Smooth muscle cell (in vitro differentiated cells): ENCODE measurements at regions not wholly inside any gene's neighbourhood (a gene's known extent, or its start where the extent isn't known, plus 50 kb on each side); places are given as distances from the start of the nearest gene placed in this dataset.

Source experiments
- DNase-seq: peaks from one replicate; lab custom pipeline; 2025; ENCODE audit not compliant: unreplicated experiment; lab: John Stamatoyannopoulos, UW
- H2AFZ ChIP-seq: fragments of 200-600 bp; sonication (generic); 2 replicates; pipeline ENCODE4 v1.6.0; 2016; ENCODE audit warnings: antibody characterized with exemption, low read depth, mild to moderate bottlenecking
- H3F3A ChIP-seq: fragments of 200-600 bp; sonication (generic); 2 replicates; pipeline ENCODE4 v1.6.0; 2017; ENCODE audit warnings: antibody characterized with exemption, low read depth
- H3K27ac ChIP-seq: fragments of 200-600 bp; sonication (generic); 2 replicates; pipeline ENCODE4 v1.5.1; 2016; ENCODE audit warnings: low read depth, mild to moderate bottlenecking
- H3K27me3 ChIP-seq: fragments of 200-600 bp; sonication (generic); 2 replicates; pipeline ENCODE4 v1.6.1; 2016; ENCODE audit warnings: low read depth, mild to moderate bottlenecking
- H3K36me3 ChIP-seq: fragments of 200-600 bp; sonication (generic); 2 replicates; pipeline ENCODE4 v1.5.1; 2016; ENCODE audit warnings: low read depth
- H3K4me1 ChIP-seq: fragments of 200-600 bp; sonication (generic); 2 replicates; pipeline ENCODE4 v1.5.1; 2016; ENCODE audit warnings: low read depth
- H3K4me2 ChIP-seq: fragments of 200-600 bp; sonication (generic); 2 replicates; pipeline ENCODE4 v1.6.0; 2016; ENCODE audit warnings: mild to moderate bottlenecking
- H3K4me3 ChIP-seq: fragments of 200-600 bp; sonication (generic); 2 replicates; pipeline ENCODE4 v1.5.1; 2016; ENCODE audit warnings: mild to moderate bottlenecking
- H3K79me2 ChIP-seq: fragments of 200-600 bp; sonication (generic); 2 replicates; pipeline ENCODE4 v1.6.0; 2016; ENCODE audit warnings: low read depth, mild to moderate bottlenecking
- H3K9ac ChIP-seq: fragments of 200-600 bp; sonication (generic); 2 replicates; pipeline ENCODE4 v1.6.0; 2016; ENCODE audit warnings: low read depth
- H3K9me3 ChIP-seq: fragments of 200-600 bp; sonication (generic); replicated peaks from 2 replicates; pipeline ENCODE4 v1.5.1; 2016; ENCODE audit warnings: low read depth
- H4K20me1 ChIP-seq: fragments of 200-600 bp; sonication (generic); 2 replicates; pipeline ENCODE4 v1.6.0; 2016; ENCODE audit warnings: low read depth
- WGBS: methylation state at CpG from one replicate; pipeline ENCODE4 v1.1.7; 2016; ENCODE audit warnings: low lambda C conversion rate; 5-methylcytosine and 5-hydroxymethylcytosine counted together
- TF ChIP-seq, protein P1 (sequence below): fragments of 200-600 bp; sonication (generic); IDR thresholded peaks from 2 replicates; pipeline ENCODE4 v1.5.1; 2017; ENCODE audit warnings: borderline replicate concordance, mild to moderate bottlenecking, antibody characterized with exemption; ENCODE audit not compliant: insufficient read depth, poor library complexity, severe bottlenecking

- Histone ChIP-seq H3K4me1 (peaks cover 12% of the 10 kb centered on the region), H4K20me1 (no peaks in the 10 kb centered on the region), H3K79me2 (no peaks in the 10 kb centered on the region), H3K9me3 (no peaks in the 10 kb centered on the region), H3F3A (no peaks in the 10 kb centered on the region), H3K9ac (no peak overlapping the region), H3K4me3 (no peak overlapping the region), H3K27me3 (no peaks in the 10 kb centered on the region), H3K27ac (no peak overlapping the region), H2AFZ (no peak overlapping the region), H3K4me2 (no peak overlapping the region), H3K36me3 (no peaks in the 10 kb centered on the region)
- no peak for DNase-seq
- TF ChIP-seq, protein P1, sequence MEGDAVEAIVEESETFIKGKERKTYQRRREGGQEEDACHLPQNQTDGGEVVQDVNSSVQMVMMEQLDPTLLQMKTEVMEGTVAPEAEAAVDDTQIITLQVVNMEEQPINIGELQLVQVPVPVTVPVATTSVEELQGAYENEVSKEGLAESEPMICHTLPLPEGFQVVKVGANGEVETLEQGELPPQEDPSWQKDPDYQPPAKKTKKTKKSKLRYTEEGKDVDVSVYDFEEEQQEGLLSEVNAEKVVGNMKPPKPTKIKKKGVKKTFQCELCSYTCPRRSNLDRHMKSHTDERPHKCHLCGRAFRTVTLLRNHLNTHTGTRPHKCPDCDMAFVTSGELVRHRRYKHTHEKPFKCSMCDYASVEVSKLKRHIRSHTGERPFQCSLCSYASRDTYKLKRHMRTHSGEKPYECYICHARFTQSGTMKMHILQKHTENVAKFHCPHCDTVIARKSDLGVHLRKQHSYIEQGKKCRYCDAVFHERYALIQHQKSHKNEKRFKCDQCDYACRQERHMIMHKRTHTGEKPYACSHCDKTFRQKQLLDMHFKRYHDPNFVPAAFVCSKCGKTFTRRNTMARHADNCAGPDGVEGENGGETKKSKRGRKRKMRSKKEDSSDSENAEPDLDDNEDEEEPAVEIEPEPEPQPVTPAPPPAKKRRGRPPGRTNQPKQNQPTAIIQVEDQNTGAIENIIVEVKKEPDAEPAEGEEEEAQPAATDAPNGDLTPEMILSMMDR, result no peak
- WGBS, result 64% methylated on average over 8 of the region's 8 CpGs
Measured at GRCh38 chr1:229119876-229120275, 151.0 kb upstream of the RAB4A start.

DNA sequence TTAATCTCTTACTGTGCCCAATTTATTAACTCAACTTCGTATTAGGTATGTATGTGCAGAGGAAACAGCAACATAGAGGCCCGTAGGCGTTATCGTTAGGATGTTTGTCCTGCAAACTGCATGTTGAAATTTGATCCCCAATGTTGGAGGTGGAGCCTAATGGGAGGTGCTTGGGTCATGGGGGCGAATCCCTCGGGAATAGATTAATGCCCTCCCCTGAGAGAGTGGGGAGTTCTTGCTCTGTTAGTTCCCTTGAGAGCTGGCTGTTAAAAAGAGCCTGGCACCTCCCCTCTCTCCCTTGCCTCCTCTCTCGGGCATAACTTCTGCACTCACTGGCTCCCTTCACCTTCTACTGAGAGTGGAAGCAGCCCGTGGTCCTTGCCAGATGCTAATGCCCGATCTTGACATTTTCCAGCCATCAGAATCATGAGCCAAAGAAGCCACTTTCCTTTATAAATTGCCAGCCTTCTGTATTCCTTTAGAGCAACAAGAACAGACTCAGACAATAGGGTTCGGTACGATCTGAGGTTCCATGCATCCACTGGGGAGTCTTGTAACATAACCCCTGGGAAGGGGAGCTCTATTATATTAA is 149.0 kb upstream of the RAB4A start:
- Histone ChIP-seq H3K4me1 (no peaks in the 10 kb centered on the region), H3K4me3 (no peak overlapping the region), H3F3A (no peaks in the 10 kb centered on the region), H3K9me3 (no peaks in the 10 kb centered on the region), H3K36me3 (no peaks in the 10 kb centered on the region), H3K9ac (no peak overlapping the region), H3K27me3 (no peaks in the 10 kb centered on the region), H3K4me2 (no peak overlapping the region), H4K20me1 (no peaks in the 10 kb centered on the region), H2AFZ (no peak overlapping the region), H3K27ac (no peak overlapping the region), H3K79me2 (no peaks in the 10 kb centered on the region)
- TF ChIP-seq, protein P1, result no peak
- 80% methylated on average over 11 of the region's 11 CpGs for WGBS
- no peak for DNase-seq

DNA sequence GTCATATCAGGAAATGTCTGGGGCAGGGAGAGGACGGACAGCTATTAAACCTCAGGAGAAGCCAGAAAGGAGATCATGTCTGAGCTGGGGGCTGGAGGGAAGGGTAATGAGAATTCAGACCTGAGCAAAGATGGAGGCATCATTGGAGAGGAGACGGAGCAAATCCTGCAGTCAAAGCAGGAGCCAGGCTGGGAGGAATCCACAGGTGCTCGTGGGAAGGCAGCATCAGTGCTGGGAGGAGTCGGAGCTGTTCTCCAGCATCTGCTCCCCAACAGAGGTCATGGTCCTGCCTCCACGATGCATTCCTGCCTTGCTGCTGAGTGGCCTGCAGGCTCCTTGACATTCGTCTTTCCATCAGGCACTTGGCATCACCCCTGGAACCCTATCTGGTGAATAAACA is 148.3 kb upstream of the RAB4A start:
- H3K4me2 ChIP-seq, result no peak overlapping the region
- no peak overlapping the region for H3K9ac ChIP-seq
- TF ChIP-seq, protein P1, result no peak
- no peaks in the 10 kb centered on the region for H3K36me3 ChIP-seq
- no peak for DNase-seq
- peaks cover under 1% of the 10 kb centered on the region for H3F3A ChIP-seq
- no peaks in the 10 kb centered on the region for H3K4me1 ChIP-seq
- no peak overlapping the region for H2AFZ ChIP-seq
- no peaks in the 10 kb centered on the region for H3K79me2 ChIP-seq
- no peaks in the 10 kb centered on the region for H3K9me3 ChIP-seq
- no peaks in the 10 kb centered on the region for H3K27me3 ChIP-seq
- 93% methylated on average over 6 of the region's 6 CpGs for WGBS
- no peaks in the 10 kb centered on the region for H4K20me1 ChIP-seq
- H3K4me3 ChIP-seq, result no peak overlapping the region
- no peak overlapping the region for H3K27ac ChIP-seq

DNA sequence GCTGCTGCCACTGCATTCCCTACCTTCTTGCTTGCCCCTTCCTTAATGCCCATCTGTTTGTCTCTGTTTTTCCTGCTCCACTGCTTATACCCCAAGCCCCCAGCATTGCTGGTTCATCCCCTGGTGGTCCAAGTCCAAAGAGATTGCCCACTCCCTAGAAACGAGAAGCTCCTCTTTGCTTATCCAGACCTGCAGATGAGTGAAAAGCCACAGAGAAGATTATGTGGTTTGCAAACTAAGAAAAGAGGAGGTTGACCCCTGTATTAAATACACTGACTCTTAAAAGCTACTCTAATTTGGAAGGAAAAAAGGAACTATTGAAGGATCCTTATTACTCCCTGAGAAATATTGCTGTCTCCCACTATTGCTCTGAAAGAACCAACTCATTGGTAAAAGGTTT is 146.8 kb upstream of the RAB4A start:
- no peaks in the 10 kb centered on the region for H3K9me3 ChIP-seq
- no peak overlapping the region for H3K4me3 ChIP-seq
- WGBS, result 73% methylated on average over 1 of the region's 1 CpG
- no peak overlapping the region for H3K4me2 ChIP-seq
- H4K20me1 ChIP-seq, result no peaks in the 10 kb centered on the region
- H3K36me3 ChIP-seq, result no peaks in the 10 kb centered on the region
- TF ChIP-seq, protein P1, result no peak
- no peak overlapping the region for H2AFZ ChIP-seq
- no peak for DNase-seq
- no peak overlapping the region for H3K9ac ChIP-seq
- no peaks in the 10 kb centered on the region for H3K4me1 ChIP-seq
- no peaks in the 10 kb centered on the region for H3K79me2 ChIP-seq
- H3F3A ChIP-seq, result peaks cover 7% of the 10 kb centered on the region
- no peaks in the 10 kb centered on the region for H3K27me3 ChIP-seq
- H3K27ac ChIP-seq, result no peak overlapping the region
